ENCODE measurements at regions not wholly inside any gene's neighbourhood (a gene's known extent, or its start where the extent isn't known, plus 50 kb on each side); places are given as distances from the start of the nearest gene placed in this dataset.

DNA sequence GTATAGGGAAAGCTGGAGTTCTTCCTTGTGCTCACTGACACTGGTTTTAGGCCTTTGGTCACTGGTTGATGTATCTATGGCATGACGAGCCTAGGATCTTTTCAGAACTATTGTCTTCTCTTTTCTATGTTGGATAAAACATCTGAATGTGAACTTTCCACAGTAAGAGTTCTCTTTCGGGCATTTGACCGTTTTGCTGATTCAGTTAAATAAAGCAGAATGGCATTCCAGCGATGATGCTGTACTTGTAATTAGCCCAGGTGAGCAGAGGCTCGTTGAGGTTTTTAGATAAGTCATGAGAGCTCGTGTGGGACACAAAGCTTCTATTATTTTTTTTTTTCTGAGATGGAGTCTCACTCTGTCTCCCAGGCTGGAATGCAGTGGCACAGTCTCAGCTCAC, 160.2 kb upstream of the DPP6 start:
- TF ChIP-seq RARB (CRISPR knock-in tag; IDR thresholded peaks at IDR 0.05) (no peak), BACH2 (CRISPR knock-in tag; IDR thresholded peaks at IDR 0.05; ENCODE audit: borderline replicate concordance) (no peak), GLIS3 (CRISPR knock-in tag; IDR thresholded peaks at IDR 0.05) (no peak), TCF4 (CRISPR knock-in tag; IDR thresholded peaks at IDR 0.05; ENCODE audit: borderline replicate concordance) (no peak), ESRRG (CRISPR knock-in tag; IDR thresholded peaks at IDR 0.05) (no peak), ISL1 (CRISPR knock-in tag; IDR thresholded peaks at IDR 0.05) (no peak), CSDC2 (CRISPR knock-in tag; IDR thresholded peaks at IDR 0.05) (no peak), ZNF8 (CRISPR knock-in tag; IDR thresholded peaks at IDR 0.05) (no peak), TOX (CRISPR knock-in tag; IDR thresholded peaks at IDR 0.05; ENCODE audit: borderline replicate concordance) (no peak), PPARA (CRISPR knock-in tag; IDR thresholded peaks at IDR 0.05; ENCODE audit: borderline replicate concordance) (no peak), ARNTL (CRISPR knock-in tag; IDR thresholded peaks at IDR 0.05; ENCODE audit: borderline replicate concordance, low read depth) (no peak), ZNF565 (CRISPR knock-in tag; conservative IDR thresholded peaks at IDR 0.05; ENCODE audit: low read depth) (no peak), ZFP3 (CRISPR knock-in tag; IDR thresholded peaks at IDR 0.05) (no peak), ZNF70 (CRISPR knock-in tag; IDR thresholded peaks at IDR 0.05) (no peak)
- TF ChIP-seq, protein P1, sequence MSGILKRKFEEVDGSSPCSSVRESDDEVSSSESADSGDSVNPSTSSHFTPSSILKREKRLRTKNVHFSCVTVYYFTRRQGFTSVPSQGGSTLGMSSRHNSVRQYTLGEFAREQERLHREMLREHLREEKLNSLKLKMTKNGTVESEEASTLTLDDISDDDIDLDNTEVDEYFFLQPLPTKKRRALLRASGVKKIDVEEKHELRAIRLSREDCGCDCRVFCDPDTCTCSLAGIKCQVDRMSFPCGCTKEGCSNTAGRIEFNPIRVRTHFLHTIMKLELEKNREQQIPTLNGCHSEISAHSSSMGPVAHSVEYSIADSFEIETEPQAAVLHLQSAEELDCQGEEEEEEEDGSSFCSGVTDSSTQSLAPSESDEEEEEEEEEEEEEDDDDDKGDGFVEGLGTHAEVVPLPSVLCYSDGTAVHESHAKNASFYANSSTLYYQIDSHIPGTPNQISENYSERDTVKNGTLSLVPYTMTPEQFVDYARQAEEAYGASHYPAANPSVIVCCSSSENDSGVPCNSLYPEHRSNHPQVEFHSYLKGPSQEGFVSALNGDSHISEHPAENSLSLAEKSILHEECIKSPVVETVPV (CRISPR knock-in tag; IDR thresholded peaks at IDR 0.05) = no peak
- TF ChIP-seq, protein P2, sequence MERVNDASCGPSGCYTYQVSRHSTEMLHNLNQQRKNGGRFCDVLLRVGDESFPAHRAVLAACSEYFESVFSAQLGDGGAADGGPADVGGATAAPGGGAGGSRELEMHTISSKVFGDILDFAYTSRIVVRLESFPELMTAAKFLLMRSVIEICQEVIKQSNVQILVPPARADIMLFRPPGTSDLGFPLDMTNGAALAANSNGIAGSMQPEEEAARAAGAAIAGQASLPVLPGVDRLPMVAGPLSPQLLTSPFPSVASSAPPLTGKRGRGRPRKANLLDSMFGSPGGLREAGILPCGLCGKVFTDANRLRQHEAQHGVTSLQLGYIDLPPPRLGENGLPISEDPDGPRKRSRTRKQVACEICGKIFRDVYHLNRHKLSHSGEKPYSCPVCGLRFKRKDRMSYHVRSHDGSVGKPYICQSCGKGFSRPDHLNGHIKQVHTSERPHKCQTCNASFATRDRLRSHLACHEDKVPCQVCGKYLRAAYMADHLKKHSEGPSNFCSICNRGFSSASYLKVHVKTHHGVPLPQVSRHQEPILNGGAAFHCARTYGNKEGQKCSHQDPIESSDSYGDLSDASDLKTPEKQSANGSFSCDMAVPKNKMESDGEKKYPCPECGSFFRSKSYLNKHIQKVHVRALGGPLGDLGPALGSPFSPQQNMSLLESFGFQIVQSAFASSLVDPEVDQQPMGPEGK (CRISPR knock-in tag; IDR thresholded peaks at IDR 0.05; ENCODE audit: borderline replicate concordance) = no peak
- TF ChIP-seq, protein P3, sequence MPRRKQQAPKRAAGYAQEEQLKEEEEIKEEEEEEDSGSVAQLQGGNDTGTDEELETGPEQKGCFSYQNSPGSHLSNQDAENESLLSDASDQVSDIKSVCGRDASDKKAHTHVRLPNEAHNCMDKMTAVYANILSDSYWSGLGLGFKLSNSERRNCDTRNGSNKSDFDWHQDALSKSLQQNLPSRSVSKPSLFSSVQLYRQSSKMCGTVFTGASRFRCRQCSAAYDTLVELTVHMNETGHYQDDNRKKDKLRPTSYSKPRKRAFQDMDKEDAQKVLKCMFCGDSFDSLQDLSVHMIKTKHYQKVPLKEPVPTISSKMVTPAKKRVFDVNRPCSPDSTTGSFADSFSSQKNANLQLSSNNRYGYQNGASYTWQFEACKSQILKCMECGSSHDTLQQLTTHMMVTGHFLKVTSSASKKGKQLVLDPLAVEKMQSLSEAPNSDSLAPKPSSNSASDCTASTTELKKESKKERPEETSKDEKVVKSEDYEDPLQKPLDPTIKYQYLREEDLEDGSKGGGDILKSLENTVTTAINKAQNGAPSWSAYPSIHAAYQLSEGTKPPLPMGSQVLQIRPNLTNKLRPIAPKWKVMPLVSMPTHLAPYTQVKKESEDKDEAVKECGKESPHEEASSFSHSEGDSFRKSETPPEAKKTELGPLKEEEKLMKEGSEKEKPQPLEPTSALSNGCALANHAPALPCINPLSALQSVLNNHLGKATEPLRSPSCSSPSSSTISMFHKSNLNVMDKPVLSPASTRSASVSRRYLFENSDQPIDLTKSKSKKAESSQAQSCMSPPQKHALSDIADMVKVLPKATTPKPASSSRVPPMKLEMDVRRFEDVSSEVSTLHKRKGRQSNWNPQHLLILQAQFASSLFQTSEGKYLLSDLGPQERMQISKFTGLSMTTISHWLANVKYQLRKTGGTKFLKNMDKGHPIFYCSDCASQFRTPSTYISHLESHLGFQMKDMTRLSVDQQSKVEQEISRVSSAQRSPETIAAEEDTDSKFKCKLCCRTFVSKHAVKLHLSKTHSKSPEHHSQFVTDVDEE (CRISPR knock-in tag; IDR thresholded peaks at IDR 0.05) = no peak
- TF ChIP-seq, protein P4, sequence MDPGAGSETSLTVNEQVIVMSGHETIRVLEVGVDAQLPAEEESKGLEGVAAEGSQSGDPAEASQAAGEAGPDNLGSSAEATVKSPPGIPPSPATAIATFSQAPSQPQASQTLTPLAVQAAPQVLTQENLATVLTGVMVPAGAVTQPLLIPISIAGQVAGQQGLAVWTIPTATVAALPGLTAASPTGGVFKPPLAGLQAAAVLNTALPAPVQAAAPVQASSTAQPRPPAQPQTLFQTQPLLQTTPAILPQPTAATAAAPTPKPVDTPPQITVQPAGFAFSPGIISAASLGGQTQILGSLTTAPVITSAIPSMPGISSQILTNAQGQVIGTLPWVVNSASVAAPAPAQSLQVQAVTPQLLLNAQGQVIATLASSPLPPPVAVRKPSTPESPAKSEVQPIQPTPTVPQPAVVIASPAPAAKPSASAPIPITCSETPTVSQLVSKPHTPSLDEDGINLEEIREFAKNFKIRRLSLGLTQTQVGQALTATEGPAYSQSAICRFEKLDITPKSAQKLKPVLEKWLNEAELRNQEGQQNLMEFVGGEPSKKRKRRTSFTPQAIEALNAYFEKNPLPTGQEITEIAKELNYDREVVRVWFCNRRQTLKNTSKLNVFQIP (CRISPR knock-in tag; IDR thresholded peaks at IDR 0.05; ENCODE audit: borderline replicate concordance, low read depth) = no peak
- TF ChIP-seq, protein P5, sequence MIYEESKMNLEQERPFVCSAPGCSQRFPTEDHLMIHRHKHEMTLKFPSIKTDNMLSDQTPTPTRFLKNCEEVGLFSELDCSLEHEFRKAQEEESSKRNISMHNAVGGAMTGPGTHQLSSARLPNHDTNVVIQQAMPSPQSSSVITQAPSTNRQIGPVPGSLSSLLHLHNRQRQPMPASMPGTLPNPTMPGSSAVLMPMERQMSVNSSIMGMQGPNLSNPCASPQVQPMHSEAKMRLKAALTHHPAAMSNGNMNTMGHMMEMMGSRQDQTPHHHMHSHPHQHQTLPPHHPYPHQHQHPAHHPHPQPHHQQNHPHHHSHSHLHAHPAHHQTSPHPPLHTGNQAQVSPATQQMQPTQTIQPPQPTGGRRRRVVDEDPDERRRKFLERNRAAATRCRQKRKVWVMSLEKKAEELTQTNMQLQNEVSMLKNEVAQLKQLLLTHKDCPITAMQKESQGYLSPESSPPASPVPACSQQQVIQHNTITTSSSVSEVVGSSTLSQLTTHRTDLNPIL (CRISPR knock-in tag; IDR thresholded peaks at IDR 0.05; ENCODE audit: low read depth) = no peak
- ATAC-seq = no peak

DNA sequence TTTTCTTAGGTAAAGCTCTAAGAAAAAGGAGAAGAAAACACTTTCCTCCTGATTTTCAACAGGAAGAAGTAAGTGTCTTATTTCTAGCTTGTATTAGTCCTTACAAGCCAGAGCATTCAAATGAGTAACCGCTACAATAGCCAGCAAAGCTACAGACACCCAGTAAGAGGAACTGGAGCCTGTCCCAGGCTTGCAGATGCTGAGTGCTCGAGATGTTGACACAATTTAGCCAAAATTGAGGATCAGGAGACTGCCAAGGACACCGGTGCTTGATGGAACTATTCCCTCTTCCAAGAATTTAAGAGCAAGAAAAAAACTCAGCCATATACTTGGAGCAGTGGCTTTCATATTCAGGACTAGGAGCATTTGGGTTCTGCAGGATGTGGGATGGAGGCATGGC, 149.3 kb upstream of the DPP6 start:
- TF ChIP-seq SNAI2 (CRISPR knock-in tag; IDR thresholded peaks at IDR 0.05) = no peak
- TF ChIP-seq, protein P1 (CRISPR knock-in tag; IDR thresholded peaks at IDR 0.05) = no peak
- TF ChIP-seq, protein P2 (CRISPR knock-in tag; IDR thresholded peaks at IDR 0.05; ENCODE audit: borderline replicate concordance) = no peak
- no peak for TF ChIP-seq ZNF8 (CRISPR knock-in tag; IDR thresholded peaks at IDR 0.05)
- no peak for TF ChIP-seq OSR1 (CRISPR knock-in tag; IDR thresholded peaks at IDR 0.05)
- no peak for TF ChIP-seq ZNF565 (CRISPR knock-in tag; conservative IDR thresholded peaks at IDR 0.05; ENCODE audit: low read depth)
- no peak for TF ChIP-seq RARB (CRISPR knock-in tag; IDR thresholded peaks at IDR 0.05)
- no peak for ATAC-seq

Data from SK-N-SH treated with all-trans-retinoic acid at 6 μM for 48 hours (cell line).